Activated T-cell treated with anti-CD3 and anti-CD28 coated beads, Interleukin-2, amount 50 U/mL, for 48 hours (primary cell): ENCODE measurements at regions not wholly inside any gene's neighbourhood (a gene's known extent, or its start where the extent isn't known, plus 50 kb on each side); places are given as distances from the start of the nearest gene placed in this dataset.
"Not testable (repeated sequence)": the region's sequence is repeated elsewhere in the genome, so short reads cannot be mapped to it uniquely, and the experiment has no call there.

ENCODE experiments used
- DNase-seq, 2 experiments: peaks; one replicate each; pipeline ENCODE4 v3.0.0-alpha.2; 2020

DNA sequence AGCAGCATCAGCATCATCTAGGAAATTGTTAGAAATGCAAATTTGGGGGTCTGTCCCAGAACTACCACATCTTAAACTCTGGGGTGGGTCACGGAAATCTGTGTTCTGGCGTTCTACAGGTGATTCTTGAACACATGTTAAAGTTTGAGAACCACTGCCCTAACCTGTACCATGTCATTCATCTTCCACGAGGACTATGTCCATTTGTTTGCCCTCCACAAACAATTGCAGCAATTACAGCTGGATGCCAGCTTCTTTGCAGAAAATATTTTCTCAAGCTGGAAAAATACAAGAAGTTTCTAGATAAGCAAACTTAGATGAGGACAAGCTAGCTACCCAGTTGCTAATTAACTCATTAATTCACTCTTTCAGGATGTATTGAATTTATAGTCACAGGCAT, 54.1 kb downstream of the MAFB start:
- DNase-seq, result no peak

DNA sequence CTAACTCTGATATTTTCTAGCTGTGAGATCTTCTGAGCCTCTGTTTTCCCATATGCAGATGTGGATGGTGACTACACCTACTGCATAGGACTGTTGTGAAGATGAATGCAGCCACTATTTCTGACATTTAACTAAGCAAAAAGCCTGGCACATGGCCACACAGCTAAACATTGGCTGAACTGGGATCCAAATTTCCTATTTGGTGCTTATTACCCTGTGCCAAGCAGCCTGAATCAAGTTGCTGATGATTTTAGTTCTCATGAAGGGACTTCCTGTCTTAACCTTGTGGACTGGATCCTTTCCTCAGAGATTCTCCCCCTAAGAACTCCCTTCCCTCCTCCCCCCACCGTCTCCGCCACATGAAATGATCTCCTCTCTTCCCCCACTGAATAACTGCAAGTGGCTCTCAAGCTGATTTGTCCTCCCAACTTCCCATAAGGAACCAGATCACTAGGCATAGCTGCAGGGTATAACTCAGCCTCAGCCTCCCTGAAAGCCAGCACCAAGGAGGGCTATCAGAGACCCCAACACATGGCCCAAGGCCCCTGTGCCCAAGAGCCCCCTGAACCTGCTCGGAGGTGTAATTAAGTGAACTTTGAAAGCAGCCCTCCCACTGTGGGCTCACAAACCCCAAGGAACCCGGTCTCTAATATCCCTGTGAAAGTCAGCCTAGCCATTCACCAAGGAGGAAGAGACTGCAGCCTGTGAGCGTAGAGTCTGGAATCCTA, 55.7 kb downstream of the MAFB start:
- DNase-seq, result no peak

DNA sequence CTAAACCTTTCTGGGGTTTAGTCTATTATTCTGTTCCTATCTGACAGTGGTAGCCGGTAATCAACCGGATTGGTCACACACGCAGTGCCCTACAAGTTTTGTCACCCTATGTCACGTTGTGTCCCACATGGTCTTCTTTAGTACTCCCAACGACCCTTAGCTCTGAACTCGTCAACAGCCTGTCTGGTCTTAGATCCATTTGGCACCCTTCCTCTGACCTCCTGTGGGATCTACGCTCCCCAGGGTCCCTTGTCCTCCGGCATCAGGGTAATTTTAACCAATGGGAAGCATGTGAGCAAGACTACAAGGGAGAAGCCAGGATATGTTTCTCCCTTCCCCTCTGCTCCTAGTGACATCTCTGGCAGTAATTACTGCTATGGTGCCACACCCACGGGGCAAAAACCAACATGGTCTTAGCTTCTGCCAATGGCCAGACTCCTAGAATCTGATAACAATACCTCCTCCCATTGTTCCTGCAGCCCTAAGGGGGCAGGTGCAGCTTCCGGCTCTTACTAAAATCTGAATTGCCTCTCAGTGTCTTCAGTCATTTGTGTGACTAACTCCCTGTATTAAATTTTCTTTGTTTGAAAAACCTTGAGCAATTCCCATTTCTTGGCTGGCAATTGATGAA, 56.6 kb downstream of the MAFB start:
- no peak for DNase-seq

DNA sequence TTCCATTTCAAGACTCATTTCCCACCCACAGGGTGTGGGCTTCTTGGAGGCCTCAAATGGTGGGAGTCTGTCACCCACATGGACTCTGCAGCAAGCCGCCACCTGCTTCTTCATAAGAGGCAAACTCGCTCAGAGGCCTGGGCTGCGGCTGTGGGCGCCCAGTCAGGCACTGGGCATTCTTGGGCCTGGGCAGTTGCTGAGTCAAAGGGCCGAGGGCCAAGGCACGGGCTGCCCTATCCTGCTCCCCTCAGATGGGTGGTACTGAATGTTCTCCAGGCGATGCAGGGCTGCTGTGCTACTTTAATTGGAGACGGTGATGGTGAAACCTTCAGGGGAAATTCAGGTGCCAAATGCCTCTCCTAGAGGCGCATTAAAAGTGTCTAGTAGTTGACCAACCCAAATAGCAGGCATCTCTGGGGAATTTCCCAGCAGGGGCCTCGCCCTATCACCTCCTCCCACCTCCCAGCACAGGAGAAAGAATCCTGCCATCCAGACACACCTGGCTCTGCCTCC, 57.9 kb downstream of the MAFB start:
- no peak for DNase-seq

DNA sequence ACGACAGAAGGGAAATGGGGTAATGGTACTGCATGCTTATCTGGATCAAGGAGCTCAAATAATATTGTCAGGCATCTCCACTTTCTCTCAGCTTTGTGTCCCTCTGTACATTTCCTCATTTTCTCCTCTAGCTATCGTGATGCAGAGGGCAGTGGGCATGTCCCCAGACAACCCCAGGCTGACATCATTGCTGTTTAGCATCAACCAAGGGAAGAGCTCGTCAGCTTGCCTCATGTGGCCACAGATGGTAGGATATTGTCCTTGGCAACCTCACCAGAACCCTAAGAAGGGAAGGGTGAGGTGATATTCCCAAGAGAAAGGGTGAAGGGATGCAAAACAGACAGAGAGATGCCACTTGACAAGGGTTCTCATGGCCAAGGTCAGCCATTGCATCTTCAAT, 58.3 kb downstream of the MAFB start:
- no peak for DNase-seq

DNA sequence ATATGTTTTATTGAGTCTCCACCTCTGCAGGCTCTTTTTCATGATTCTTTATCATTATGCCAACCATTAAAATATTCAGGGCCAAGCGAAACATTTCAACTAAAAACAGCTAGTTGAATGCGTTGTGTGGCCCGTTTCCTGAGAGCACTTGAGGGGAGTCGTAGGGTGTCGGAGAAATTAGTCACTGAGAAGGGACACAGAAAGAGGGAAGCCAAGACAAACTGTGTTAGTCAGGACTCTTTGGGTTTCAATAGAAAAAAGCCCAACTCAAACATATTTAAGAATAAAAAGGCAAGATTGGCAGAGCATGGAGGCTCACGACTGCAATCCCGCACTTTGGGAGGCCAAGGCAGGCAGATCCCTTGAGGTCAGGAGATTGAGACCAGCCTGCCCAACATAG, 58.9 kb downstream of the MAFB start:
- no peak for DNase-seq

DNA sequence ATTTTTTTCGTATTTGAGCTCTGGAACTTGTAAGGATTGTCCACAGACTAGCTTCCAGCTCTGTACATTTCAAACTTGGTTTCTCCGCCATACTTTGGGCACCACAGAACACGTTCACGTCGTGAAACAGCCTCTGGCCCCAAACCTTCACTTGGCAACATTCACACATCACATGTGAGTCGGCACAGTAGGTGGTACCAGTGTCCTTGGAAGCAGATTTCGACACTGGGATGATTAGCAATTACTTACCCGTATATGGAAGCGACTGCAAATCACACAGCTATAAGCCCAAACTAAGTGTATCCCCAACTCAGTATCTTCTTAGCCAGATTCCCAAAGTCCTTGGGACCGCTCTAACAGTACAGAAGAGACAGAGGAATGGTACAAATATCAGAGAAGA, 60.2 kb downstream of the MAFB start:
- DNase-seq, result no peak

DNA sequence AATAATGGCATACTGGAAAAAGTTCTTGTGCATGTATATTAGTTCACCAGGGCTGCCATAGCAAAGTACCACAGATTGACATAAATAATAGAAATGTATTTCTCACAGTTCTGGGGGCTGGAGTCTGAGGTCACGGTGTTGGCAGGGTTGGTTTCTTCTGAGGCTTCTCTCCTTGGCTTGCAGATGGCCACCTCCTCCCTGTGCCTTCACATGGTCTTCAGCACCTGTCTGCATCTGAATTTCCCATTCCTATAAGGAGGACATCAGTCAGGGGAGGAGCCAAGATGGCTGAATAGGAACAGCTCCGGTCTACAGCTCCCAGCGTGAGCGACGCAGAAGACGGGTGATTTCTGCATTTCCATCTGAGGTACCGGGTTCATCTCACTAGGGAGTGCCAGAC, 70.0 kb downstream of the MAFB start:
- DNase-seq, result not testable (repeated sequence)

DNA sequence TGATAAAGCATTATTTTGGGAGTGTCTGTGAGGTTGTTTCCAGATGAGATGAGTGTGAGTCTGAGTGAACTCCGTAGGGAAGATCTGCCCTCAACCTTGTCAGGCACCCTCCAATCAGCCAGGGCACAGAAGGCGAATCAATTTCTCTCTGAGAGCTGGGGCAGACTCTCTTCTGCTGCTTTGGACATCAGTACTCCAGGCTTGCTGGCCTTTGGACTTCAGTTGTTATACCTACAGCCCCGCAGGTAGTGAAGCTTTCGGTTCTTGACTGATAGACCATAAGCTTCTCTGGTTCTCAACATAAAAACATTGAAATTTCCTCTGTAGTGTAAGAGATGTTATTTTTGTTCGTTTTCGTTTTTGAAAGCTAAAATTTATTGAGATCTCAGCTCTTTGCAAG, 71.4 kb downstream of the MAFB start:
- DNase-seq, result no peak

DNA sequence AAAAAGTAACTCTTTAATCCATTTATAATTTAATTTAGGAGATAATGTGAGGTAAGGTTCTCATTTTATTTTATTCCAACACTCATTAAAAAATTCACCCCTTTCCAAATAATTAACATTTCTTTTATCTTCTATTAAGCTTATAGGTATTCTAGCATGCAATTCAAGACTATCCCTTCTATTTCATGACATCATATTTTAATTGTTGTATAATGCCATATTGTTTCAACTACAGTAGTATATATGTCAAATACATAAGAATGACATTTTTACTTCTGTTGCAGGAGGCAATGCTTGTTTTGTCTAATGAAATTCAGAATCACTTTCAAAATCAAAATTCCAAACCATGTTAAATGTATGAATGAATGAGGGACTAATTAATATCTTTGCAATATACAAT, 76.2 kb downstream of the MAFB start:
- no peak for DNase-seq

DNA sequence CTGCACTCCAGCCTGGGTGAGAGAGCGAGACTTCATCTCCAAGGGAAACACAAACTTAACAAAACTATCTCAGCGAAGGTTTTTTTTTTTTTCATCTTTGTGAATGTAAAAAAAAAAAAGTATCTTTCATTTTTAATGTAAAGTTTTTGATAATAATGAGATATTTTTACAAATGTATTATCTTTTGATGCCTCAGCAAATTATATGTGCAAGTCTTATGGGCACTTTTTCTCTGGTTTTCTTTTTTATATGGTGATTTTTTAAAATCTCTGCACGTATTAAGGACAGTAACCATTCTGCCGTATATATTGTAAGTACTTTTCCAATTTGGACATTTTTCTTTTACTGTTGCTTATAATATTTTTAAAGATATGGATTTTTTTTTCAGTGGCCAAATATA, 76.8 kb downstream of the MAFB start:
- no peak for DNase-seq

DNA sequence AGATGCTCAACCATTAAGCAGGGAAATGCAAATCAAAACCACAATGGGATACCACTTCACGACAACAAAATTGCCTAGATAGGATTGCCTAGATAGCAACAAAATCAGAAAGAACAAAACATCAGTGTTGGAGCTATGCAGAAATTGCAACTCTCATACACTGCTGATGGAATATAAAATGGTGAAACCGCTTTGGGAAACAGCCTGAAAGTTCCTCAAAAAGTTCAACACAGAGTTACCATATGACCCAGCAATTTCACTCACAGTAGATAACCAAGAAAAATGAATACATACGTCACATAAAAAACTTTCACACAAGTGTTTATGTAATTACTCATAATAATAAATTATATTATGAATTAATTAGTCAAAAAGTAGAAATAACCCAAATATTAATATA, 78.3 kb downstream of the MAFB start:
- no peak for DNase-seq

DNA sequence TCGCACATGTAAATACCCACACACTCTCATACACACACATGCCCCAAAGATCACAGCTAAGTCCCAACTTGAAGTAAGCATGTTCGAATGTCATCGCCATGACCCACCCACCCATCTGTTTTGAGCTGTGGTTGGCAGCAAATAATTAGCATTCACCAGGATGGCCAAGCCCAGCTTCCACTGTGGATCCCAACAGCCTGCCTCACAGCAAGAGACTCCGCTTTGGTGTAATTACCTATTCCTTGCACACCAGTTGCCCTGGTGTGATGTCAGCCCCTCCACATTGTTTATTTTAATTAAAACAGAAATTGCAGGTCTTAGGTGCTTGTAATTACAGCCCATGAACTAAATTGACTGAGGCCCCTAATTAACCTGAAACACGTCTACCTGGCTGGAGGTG, 81.1 kb downstream of the MAFB start:
- DNase-seq, result no peak

DNA sequence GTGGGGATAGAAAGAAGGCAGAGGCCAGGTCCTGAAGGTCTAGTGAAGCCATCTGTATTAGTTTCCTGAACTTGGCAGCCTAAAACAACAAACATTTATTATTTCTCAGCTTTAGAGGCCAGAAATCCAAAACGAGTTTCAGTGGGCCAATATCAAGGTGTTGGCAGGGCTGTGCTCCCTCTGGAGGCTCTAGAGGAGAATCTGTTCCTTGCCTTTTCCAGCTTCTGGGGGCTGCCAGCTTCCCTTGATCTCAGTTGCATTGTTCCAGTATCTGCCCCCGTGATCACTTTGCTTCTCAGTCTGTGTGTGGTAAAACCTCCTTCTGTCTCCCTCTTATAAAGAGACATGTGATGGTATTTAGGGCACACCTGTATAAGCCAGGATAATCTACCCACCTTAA, 82.4 kb downstream of the MAFB start:
- DNase-seq, result no peak

DNA sequence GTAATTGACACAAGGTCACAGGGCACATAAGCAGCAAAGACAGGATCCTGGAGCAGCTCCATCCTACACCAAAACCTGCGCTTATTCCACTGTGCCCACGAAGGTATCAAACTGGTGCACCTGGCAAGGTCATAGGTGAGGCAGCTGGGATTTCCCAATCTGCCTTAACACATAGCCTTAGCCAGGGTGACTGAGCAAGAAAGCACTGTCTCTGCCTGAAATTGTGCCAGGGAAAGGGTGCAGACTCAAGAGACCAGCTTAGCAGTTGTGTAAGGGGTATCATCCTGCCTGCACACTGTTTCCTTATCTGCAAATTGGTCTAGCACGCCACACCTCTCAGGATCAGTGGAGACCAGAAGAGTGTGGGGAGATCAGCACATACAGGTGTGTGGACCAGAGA, 82.8 kb downstream of the MAFB start:
- DNase-seq, result no peak

DNA sequence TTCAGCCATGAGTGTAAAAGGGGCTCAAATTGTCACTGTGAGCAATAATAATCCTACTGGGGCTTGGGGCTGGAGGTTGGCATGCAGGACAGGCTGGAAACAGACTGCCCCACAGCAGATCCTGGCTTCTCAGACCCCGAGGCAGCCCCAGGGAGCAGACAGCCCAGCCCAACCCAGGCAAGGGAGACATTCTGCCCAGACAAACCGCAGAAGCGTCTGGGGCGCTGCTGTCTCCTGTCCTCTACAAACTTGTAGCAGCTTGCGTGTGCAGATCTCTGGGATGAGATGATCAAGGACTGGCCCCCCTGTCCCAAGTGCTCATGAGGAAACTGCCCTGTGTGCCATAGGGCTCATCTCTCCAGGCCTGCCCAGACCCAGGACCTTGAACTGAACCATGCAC, 84.6 kb downstream of the MAFB start:
- DNase-seq, result no peak

DNA sequence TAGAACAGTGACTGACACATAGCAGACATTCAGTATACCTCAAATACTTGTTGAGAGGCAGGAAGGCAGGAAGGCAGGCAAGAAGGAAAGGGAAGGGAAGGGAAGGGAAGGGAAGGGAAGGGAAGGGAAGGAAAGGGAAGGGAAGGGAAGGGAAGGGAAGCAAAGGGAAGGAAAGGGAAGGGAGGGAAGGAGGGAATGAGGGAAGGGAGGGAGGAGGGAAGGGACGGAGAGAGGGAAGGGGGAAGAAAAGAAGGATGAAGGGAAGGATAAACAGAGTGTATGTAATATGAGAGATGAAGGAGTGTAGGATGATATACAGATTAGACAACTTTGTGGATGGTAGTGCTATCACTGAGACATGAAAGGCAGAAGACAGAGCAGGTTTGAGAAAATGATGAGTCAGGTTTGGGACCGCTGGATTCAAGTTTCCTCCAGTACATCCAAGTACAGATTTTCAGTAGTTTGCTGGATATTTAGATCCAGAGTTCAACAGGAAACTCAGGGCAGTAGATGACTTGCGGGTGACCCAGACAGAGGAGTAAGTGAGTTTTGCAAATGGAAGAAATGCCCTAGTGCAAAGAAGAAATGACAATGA, 85.9 kb downstream of the MAFB start:
- no peak for DNase-seq

DNA sequence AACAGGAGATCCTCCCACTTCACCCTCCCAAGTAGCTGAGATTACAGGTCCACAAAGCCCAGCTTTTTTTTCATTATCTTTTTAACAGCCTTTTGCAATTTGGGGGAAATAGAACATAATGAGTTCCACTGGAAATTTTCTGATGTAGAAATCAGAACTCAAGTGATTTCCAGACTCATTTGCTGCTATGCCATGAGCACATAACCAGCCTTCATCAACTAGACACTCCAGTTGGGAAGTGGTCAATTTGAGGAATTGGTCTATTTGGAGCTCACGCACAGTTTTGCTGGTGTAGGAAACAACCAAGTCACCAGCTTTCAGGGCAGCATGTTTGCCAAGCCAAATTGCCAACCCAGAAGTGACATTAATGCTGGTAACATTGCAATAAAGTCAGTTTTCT, 86.7 kb downstream of the MAFB start:
- no peak for DNase-seq

DNA sequence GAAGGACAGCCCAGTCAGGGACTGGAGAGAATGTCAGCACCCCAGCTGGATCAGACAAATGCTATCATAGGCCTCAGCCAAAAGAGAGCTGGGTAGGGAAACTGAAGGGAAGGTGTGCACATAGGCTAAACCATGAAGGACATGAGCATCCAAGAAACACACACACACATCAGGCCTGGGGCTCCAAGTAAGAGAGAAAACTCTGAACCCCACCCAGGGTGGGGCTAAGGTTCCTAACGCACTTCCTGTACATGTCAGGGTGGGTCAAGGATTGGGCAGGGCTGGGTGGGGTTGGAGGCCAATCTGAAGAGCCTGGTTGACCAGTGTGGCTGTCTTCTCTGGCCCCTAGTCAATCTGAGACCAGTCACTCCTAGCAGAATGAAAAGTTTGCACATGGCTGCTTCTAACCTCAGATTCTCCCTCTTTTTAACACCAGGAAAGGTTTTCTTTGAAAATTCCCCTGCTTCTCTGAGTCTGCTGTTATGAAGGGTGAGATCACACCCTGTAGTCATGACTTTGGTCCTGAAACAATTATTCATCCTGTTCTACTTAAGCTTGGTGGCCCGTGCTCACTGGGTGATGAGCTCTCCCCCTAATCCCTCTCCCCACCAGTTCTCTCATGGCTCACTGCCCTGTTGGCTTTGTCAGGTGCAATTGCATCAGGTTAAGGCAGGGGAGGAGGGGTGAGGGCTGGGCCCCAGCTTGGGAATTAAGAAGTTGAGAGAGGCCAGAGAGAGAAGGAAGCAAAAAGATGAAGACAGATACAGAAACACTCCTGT, 88.4 kb downstream of the MAFB start:
- DNase-seq, result no peak

DNA sequence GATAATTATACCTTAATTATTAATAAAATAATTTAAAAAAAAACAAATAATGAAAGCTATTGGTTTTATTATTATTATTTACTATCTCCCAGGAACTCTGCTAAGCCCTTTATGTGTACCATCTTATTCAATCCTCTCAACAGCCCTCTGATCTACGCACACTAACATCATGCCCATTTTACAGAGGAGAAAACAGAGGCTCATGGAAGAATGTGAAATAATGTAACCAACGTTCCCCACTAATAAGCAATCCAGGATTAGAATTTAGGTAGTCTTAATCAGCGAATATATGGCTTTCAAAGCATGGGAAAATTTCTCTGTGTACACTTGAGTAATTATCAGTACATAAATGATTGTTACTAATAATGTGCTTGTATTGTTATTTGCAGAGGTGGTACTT, 89.0 kb downstream of the MAFB start:
- no peak for DNase-seq

DNA sequence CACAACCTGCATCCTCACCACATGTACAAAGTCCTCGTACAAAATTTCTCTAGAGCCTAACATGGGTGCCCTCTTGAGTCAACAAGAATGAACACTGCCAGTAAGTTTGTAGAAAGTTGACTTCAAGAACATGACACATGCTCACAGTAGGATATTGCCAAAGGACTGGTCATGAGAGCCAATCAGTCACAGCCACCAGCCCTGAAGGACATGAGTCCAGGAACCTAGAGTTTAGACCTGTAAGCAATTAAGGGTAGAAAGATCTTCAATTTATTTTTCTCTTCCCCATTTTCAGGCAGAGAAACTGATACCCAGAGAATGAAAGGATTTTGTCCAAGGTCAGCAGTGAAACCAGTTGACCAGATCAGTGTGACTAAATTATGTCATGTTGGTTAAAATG, 96.1 kb downstream of the MAFB start:
- no peak for DNase-seq

DNA sequence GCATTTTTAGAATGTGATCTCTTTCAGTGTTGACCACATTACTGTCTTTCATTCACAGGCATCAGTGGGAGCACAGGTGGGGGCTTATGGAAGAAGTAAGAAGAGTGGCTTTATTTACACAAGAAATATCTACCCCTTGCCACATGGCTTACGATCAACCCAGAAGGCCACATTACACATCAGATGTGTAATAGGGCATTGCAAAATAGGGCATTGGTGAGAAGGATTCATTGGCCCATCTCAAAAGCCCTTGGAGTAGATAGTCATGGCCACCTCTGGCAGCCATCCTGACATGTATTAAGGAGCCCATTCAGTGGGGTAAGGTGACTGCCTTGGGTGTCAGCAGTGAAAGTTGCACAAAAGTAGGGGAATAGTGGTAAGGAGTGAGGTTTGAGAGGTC, 97.5 kb downstream of the MAFB start:
- no peak for DNase-seq

DNA sequence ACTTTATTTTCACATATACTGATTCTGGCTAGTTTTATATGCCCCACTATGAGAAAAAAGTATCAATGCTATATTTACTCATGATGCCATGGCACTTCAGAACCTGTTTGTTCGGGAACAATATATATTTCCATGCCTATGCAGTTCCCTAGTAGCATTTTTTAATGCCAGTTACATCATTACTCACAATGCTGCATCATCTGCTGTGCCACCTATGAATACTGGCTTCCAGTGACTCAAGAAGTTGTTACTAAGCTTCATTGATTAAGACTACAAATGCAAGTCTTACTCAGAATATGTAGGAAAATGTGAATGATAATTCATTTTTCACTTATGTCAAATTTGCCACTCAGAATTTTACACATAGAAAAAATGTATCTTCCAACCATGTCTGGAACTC, 97.9 kb downstream of the MAFB start:
- no peak for DNase-seq

DNA sequence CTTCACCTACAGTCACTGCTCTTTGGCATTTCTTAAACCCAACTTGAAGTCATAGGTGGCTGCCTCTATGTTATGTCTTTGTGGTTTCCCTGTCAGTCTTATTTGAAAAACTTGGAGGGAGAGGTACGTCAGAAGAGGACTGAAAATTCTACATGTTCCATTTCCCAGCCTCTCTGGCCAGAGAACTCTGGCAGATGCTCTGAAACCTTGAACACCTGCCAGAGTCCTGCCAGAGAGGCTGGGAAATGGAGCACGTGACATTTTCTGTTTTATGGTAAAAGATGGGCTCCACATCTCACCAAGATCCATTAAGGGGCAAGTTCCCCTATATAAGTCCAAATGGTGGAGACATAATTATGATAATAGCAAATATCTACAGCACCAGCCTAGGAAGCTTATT, 99.5 kb downstream of the MAFB start:
- no peak for DNase-seq
